Superior temporal gyrus (tissue), 1 donor: ENCODE measurements at regions not wholly inside any gene's neighbourhood (a gene's known extent, or its start where the extent isn't known, plus 50 kb on each side); places are given as distances from the start of the nearest gene placed in this dataset.
"Not testable (repeated sequence)": the region's sequence is repeated elsewhere in the genome, so short reads cannot be mapped to it uniquely, and the experiment has no call there.

Source experiments
- DNase-seq: peaks from one replicate; pipeline ENCODE4 v3.0.0-alpha.2; 2016; ENCODE audit errors: extremely low spot score

DNA sequence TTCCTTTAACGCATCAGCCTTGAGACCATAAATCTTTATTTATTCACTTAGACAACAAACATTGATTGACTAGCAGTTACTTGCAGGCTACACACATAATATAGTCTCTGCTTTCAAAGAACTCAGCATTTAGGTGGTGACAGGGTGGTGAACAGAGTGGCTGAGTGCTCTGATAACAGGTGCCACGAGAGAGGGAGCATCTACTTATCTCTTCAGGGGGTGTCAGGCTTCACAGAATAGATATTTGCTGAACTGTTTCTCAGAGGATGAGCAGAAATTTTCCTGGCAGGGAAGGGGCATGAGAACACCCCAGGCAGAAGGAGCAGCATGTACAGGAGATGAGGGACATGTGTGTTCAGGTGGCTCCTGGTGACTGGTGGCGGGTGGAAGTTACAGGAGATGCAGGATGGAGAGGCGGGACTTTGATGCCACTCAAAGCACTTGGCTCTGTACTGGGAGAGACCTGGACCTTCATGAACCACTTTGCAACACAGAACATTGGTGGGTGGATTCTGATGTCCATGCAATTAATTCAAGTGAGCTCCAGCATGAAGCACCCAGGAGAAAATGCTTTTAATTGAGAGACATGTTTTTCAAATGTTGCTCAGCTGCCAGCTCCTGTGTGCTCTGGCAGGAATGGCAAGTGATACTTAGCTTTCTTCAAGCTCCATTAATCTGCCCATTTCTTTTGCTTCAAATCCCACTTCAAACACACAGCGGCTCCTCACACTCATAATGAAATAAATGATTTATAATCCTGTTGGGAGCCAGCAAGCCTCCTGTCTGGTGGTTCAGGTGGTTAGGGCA lies 248.9 kb downstream of the MYCN start:
- no peak for DNase-seq

DNA sequence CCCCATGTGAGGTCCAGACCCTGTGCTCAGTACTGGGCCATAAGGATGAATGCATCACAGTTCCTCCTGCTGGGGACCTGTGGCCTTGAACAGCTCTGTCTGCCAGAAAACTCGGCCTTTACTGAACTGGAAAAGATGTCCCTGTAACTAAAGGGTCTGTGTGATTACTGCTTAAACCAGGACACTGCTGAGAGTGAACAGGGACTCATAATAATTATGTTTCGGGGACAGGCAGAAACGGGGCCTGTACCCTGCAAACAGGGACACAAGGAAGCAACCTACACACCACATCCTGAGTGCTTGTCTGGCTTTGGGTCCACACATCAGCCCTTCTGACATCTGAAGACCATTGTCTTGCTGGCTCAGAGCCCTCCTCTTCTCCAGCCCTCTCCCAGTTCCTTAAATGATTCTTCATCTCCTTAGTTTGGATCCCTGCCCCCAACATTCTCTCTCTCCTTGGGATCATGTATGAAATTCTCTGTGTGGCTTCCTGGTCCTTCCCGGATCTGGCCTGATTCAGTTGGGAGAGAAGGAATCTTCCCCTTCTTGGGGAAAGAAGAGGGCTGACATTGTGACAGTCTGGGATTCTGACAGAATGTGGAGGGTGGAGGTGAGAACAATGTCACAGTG lies 248.0 kb downstream of the MYCN start:
- no peak for DNase-seq

DNA sequence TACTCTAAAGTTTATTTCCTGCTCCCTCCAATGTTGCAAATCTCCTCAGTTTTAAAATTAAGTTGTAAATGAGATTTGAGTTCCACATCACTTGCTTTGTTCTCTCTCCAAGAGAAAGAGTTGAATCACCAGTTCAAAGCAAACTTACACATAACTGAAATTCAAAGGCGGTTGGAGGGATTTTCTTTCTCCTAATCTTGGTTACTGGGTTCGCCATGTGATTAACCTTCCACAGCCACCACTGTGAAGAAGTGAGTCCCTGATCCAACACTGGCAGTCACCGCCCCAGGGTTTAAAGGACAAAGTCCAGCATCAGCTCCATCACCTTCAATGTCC lies 247.1 kb downstream of the MYCN start:
- DNase-seq, result no peak

DNA sequence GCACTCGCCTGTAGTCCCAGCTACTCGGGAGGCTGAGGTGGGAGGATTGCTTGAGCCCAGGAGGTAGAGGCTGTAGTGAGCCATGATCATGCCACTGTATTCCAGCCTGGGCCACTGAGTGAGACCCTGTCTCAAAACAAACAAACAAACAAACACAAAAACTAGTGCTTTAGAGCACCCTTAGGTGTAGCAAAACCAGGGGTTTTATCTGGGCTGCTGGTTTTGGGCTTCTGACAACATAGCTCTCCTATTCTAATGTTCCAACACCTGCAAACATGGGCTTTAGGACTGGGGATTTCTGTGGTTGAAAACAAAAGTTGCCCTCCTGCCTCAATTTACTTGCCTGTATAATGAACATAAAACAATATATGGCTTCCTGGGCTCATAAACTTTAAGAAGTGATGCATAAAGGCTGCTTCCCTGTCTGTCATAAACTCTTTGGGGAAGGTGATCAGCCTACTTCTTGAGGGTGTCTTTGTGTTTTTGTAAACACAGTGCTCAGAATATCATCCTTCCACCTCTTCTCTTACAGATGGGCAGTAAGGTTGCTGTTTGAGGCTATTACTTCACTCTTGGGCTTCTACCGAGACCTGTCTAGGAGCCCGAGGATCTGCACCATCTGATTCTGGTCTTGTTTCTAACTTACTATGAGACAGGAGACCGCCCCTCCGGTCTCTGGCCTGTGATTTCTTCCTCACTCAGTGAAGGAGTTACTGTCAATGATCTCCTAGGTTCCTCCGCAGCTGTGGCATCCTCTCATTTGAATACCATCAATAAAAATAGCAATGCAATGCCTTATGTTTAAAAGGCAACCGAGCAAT lies 246.5 kb downstream of the MYCN start:
- no peak for DNase-seq

DNA sequence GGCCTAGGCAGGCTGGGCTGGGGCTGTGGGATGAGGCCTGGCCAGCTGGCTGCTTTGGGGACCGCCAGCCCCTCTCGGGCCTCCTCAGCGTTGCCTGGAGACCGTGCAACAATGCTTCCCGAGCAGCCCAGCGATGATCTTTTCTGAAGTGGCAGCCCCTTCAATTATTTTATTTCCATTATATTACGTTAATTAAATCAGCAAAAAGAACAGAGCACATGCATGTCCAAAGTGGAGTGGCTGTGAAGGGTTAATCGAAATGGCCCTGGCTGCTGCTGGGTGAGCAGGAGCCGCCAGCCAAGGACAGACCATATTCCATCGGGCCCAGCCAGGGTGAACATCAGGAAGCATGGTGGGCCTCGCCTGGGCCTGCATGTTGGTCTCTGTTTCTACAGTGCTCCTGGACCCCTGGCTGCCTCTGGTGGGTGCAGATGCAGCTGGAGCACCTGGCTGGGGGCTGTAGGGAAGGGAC lies 245.5 kb downstream of the MYCN start:
- no peak for DNase-seq

DNA sequence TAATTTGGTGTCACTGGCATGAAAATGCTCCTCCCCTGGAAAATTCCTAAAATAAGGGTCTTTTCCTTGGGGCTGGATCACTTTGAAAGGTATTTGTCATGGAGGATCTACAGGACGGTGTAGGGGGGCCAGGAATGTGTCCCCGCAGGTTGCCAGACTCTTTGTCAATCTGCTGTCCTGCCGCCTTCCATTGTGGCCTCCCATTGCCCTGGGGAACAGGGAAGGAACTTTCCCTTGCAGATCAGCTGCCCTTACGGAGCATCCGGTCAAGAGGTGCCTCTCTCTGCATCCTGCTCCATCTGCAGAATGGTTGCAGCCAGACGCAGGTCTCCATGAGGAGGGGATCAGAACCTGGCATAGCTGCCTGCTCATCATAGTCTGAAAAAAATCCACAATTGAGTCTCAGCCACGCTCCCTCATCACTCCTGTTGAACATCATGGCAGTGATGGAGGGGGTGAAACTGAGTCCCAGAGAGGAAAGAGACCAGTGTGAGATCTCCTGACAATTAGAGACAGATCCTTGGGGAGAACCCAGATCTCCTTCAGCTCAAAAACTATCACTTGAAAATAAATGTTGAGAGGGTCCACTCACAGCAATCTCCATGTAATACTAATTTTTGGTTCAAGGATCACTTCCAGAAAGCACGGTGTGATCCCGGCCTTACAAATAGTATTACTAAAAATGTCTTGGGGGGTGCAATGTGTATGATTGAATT lies 244.8 kb downstream of the MYCN start:
- DNase-seq, result no peak

DNA sequence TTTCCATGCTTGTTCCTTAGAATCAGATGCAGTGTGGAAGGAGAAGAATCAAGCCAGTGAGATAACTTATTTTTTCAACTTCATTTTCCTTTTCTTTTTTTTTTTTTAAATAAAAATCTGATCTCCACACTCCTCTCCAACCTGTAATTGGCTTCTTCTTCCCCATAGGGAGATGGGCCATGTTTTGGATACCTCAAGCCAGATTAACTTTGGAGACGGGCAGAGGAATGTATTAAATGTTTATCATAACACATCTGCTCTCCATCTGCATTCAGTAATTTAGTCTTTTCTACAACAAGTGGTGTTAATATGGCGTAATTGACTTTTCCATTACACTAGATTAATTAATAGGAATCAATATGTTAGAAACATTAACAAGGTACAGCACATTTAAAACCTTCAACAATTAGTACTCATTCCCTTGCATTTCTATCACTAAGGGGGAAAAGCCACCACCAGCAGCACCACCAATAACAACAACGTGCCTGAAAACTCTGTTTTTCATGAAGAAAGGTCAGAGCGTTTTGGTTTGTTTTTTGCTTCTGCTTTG lies 244.1 kb downstream of the MYCN start:
- no peak for DNase-seq

DNA sequence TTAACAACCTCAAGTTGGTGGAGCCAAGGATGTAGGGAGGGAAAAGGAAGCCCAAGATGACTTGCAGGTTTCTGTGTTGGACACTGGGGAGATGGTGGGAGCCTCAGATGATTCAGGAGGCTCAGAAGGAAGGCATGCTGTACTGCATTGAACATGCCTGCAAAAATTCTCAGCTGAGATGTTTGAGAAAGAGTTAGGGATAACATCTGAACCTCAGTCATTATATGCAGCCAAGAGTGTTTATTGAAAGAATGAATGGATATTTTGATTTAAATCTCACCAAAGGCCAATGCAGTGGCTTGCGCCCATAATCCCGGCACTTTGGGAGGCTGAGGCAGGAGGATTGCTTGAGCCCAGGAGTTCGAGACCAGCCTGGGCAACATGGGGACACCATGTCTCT lies 243.0 kb downstream of the MYCN start:
- no peak for DNase-seq

DNA sequence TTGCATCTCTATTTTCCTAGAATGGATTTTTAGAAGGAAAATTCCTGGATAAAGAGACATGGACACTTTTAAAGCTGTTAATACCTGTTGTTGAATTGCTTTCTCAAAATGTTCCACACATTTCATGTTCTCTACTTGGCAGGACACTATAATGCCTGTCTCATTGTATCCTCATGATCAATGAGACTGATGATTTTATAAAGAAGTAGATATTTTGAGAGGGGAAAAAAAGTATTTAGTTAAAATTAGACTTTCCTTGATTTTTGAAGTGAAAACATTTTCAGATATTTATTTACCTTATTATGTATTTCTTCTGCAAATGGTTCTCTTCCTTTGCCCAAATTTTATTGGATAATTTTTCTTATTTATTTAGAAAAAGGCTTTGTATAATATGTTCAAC lies 242.5 kb downstream of the MYCN start:
- no peak for DNase-seq

DNA sequence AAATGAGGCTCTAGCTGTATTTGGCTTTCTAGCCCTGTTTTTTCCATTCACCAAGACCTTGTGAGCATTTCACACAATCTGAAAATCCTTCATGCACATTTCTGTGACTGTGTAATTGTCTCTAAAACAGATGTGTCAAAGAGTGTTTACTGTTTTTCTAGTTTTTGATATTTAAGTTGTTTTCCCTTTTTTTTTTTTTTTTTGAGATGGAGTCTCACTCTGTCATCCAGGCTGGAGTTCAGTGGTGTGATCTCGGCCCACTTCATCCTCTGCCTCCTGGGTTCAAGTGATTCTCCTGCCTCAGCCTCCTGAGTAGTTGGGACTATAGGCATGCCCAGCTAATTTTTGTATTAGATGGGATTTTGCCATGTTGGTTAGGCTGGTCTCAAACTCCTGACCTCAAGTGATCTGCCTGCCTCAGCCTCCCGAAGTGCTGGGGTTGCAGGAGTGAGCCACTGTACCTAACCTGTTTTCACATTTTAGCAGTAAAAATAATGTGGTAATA lies 242.0 kb downstream of the MYCN start:
- not testable (repeated sequence) for DNase-seq

DNA sequence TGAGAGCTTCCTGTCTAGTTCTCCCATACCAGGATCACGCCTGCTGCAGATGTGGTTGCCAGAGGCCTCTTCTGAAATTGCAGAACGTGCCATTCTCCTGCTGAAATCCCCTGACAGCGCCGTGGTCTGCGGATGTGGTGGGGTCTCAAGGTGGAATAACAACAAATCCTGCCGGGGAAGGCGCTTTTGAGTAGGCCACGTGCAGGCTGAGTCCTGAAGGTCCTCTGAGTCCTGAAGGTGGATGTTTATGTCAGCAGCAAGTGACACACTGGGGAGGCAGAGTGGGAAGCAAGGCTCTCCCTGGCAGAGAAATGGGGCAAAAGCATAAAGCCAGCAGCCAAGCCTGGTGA lies 241.4 kb downstream of the MYCN start:
- DNase-seq, result no peak

DNA sequence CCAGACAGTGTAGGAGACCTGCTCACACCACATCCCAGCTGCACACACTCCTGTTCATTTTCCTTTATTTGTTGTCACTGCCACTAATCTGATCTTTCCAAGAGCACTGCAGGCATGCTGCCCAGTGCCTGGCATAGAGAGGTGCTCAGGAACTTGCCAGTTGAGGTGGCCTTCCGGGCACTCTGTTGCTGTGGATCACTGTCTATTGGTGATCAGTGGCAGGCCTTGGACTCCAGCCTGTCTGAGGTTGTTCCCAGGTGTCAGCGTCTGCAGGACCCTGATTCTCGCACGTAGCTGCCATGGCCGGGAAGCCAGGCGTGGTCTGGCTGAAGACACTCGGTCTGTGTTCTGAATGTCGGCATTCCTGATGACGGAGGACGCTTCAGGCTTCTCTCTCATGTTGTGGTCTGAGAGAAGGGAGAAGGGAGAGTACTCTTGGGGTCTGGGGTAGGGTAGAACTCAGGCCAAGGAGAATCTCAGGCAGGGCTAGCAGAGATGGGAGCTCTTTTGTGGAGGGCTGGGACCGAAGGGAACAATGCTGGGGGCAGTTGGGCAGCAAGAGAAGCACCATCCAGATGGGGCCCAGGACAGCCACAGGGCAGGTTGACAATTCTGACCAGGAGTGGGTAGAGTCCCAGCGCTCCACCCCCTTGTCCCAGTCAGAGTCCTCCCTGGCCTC lies 240.9 kb downstream of the MYCN start:
- no peak for DNase-seq

DNA sequence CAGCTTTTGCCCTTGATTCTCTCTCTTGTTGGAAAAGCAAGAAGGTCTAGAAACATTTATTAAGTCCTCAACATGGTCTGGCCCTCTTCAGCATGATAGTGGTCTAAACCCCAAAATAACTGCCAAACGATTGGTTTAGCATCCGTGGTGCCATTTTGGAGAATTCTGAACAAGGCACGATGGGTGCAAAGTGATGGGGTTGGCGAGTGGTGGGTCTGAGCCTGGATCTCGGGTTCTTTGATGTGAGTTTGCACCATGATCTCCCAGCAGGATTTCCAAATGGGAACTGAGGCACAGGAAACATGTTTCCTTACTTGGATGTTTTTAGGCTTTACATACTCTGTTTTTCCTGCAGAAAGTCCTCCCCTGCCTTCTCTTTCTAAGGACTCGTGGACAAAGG lies 240.3 kb downstream of the MYCN start:
- DNase-seq, result no peak

DNA sequence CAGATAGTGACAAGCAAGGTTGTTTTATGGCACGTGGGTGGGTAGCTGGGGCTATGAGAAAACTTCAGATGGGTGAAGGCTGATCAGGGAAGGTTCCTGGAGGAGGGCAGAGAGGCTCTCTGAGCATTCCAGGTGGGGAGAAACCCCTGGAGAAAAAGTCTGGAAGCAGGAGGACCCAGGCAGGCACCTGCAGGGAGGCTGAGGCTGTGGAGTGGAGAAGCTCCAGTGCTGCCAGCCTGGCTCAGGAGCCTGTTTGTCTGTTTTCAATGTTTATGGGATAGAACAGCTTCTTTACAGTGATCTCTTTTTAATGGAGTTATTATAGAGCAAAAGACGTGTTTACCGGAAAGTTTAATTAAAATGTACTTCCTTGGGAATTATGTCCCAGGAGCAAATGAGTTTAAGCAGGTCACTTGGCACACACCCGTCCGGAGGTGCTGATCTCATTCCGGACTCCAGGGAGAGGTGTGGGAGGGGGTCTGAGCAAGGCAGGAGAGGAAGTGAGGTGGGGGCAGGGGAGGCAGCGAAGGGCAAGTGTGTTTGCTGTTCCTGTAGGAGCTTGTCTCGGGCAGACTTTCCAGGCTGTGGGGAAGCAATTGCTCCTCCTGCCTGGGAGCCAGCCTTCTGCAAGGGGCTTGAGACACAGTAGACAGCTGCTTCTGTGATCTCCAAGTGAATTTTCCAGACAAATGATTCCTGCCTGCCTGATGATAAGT lies 239.5 kb downstream of the MYCN start:
- DNase-seq, result no peak

DNA sequence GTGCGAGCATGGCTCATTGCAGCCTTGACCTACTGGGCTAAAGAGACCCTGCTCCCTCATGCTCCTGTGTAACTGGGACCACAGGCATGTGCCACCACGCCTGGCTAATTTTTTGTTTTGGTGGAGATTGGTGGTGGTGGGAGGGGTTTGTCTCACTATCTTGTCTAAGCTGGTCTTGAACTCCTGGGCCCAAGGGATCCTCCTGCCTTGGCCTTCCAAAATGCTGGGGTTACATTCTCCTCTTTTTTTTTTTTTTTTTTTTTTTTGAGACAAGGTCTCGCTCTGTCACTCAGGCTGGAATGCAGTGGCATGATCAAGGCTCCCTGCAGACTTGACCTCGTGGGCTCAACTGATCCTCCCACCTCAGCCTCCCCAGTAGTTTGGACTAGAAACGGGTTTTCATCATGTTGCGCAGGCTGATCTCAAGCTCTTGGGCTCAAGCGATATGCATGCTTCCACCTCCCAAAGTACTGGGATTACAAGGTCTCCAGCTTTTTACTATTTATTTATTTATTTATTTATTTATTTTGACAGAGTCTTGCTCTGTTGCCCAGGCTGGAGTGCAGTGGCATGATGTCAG lies 238.3 kb downstream of the MYCN start:
- DNase-seq, result no peak

DNA sequence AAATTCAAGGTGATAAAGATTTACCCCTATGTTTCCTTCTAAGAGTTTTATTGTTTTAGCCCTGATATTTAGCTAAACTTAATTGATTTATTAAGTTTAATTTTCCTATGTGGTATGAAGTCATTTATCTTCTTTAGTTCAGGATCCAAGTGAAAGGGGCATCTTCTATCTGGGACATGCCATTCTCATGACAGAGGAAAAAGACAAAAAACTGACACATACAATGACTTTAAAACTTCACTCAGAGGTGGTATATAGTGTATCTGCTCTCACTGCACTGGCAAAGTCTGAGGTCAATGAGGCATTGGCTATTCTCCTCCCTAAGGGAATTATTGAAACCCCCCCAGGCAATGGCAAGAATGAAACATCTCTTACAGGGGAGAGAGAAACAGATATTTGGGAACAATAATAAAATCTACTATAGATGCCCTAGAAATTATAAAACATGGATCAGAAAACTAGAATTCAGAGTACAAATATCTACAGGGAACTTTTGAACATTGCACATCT lies 237.4 kb downstream of the MYCN start:
- no peak for DNase-seq

DNA sequence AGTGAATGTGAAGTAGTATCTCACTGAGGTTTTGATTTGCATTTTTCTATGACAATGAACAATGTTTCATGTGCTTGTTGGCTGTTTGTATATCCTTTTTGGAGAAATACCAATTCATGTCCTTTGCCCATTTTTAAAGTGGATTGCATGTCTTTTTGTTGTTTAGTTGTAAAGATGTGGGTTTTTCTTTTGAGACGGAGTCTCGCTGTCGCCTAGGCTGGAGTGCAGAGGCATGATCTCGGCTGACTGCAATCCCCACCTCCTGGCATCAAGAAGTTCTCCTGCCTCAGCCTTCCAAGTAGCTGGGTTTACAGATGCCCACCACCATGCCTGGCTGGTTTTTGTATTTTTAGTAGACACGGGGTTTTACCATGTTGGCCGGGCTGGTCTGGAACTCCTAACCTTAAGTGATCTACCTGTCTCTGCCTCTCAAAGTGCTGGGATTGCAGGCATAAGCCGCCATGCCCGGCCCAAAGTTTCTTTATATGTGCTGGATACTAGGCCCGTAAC lies 236.7 kb downstream of the MYCN start:
- DNase-seq, result no peak

DNA sequence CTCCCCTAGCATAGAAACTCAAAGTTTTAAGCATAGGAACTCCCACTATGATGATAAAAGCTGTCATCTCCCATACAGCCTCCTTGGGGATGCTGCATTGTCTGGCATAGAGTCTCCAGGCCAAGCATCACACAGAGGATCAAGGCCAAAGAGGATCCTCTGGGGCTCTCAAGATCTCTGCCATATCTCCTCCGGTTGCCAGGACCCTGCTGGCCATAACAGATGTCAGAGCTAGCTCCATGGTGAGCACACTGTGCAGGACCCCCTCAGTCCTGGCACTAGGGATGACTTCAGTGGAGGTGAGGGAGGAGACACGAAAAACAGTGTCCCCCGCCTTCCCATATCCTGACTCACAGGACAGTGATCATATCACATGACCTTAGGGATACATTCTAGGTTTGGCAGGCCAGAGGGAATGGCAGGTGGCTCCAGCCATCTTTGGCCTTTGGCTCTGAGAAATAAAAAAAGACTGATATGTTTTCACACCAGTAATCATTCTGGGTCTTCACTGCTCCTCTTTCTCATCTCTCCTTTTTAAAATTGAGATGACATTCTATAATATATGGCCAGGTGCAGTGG lies 235.0 kb downstream of the MYCN start:
- DNase-seq, result no peak

DNA sequence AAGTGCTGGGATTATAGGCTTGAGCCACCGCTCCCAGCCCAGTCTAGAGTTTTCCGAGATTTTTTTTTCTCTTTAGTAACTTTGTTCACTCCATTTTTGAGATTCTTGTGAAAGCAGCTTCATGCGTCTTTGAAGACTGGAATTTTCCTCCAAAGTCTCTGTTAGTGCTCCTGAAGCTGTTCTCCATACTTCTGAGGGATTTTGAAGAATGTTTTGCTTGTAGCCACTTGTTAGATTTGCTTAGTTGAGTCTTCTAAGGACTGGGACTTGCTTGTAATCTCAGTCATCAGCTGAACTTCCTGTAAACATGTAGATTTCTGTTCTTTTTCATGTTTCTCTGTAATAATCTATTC lies 234.3 kb downstream of the MYCN start:
- DNase-seq, result no peak
